ENCODE measurements at regions not wholly inside any gene's neighbourhood (a gene's known extent, or its start where the extent isn't known, plus 50 kb on each side); places are given as distances from the start of the nearest gene placed in this dataset.

- Mint-ChIP-seq H3K36me3 (ENCODE audit: unreplicated experiment) (peaks cover 10% of the 10 kb centered on the region), H3K9me3 (ENCODE audit: unreplicated experiment) (no peaks in the 10 kb centered on the region), H3K4me1 (ENCODE audit: low read depth, unreplicated experiment) (no peaks in the 10 kb centered on the region), H3K27me3 (ENCODE audit: unreplicated experiment) (peaks cover 4% of the 10 kb centered on the region), H3K4me3 (ENCODE audit: unreplicated experiment) (no peak overlapping the region), H3K27ac (ENCODE audit: unreplicated experiment) (no peak overlapping the region)
- no peak for DNase-seq
- TF ChIP-seq CTCF (IDR thresholded peaks at IDR 0.05; ENCODE audit: partially characterized antibody, unreplicated experiment), result no peak
Observed at GRCh38 chr2:211258646-211259335, 702.4 kb downstream of the CPS1 start.

DNA sequence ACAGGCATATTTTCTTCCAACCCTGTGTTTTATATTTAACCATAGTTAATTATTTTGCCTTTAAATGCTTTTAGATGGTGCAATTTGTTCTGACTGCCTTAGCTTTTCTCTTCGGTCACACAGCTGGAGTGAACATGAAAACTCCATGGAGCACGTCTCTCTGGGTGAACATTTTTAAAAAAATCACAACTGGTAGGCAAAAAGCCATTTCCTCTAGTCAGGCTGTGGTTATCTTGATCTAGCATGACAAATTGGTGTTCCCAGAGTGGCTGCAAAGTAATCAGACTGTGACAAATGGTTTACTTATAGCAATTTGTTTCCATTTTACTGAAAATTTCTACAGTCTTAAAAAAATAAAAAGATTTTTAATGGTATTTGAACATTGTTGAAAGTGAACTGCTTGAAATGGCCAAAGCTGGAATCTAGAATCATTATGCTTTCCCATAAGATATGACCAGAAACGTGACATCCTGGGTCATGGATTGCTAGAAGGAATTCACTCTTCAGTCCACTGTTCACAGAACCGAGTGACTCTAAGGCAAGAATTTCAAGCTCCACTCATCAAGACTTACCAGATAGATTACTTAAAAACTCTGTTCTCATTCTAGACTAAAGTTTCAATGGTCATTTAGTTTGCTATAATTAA, 703.6 kb downstream of the CPS1 start:
- peaks cover 2% of the 10 kb centered on the region for H3K27me3 Mint-ChIP-seq (ENCODE audit: unreplicated experiment)
- H3K36me3 Mint-ChIP-seq (ENCODE audit: unreplicated experiment), result peaks cover 10% of the 10 kb centered on the region
- DNase-seq, result no peak
- no peak overlapping the region for H3K27ac Mint-ChIP-seq (ENCODE audit: unreplicated experiment)
- H3K4me3 Mint-ChIP-seq (ENCODE audit: unreplicated experiment), result no peak overlapping the region
- no peaks in the 10 kb centered on the region for H3K9me3 Mint-ChIP-seq (ENCODE audit: unreplicated experiment)
- no peaks in the 10 kb centered on the region for H3K4me1 Mint-ChIP-seq (ENCODE audit: low read depth, unreplicated experiment)
- TF ChIP-seq CTCF (IDR thresholded peaks at IDR 0.05; ENCODE audit: partially characterized antibody, unreplicated experiment), result no peak

- Mint-ChIP-seq H3K4me3 (ENCODE audit: unreplicated experiment) (no peak overlapping the region), H3K27me3 (ENCODE audit: unreplicated experiment) (no peaks in the 10 kb centered on the region), H3K4me1 (ENCODE audit: low read depth, unreplicated experiment) (no peaks in the 10 kb centered on the region), H3K9me3 (ENCODE audit: unreplicated experiment) (peaks cover 1% of the 10 kb centered on the region), H3K36me3 (ENCODE audit: unreplicated experiment) (no peaks in the 10 kb centered on the region), H3K27ac (ENCODE audit: unreplicated experiment) (no peak overlapping the region)
- TF ChIP-seq CTCF (IDR thresholded peaks at IDR 0.05; ENCODE audit: partially characterized antibody, unreplicated experiment), result no peak
- no peak for DNase-seq
Observed at GRCh38 chr2:211270257-211270656, 713.9 kb downstream of the CPS1 start.

DNA sequence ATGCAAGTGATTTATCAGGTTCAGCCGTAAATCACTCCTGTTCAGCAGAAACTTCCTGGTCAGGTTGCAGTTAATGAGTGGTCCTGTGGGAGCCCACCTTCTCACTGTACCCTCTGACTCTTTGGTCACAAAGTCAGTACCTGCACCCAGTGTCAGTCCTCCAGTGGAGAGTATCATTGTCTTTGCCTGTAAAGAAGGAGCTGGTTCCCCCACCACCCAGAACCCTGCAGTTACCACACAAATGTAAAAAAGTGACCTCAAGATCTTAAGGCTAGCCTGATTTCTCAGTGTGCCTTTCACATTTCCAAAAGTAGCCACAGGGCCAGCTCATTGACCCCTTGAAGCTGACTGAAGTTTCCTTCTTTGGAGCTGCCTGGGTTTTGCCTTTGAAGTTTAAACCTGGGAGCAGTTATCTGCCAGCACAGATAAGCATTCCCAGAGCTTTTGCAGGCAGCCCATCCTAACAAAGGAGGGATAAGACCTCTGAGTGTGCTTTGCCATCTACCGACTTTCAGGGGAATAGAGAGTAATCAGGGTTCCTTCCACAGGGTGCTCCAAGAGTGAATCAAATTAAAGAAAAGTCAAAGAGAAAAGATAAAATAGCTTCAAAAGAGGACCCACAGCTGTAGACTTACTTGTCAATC, 725.2 kb downstream of the CPS1 start:
- H3K9me3 Mint-ChIP-seq (ENCODE audit: unreplicated experiment), result no peaks in the 10 kb centered on the region
- H3K36me3 Mint-ChIP-seq (ENCODE audit: unreplicated experiment), result no peaks in the 10 kb centered on the region
- DNase-seq, result no peak
- no peak overlapping the region for H3K27ac Mint-ChIP-seq (ENCODE audit: unreplicated experiment)
- H3K27me3 Mint-ChIP-seq (ENCODE audit: unreplicated experiment), result no peaks in the 10 kb centered on the region
- no peak overlapping the region for H3K4me3 Mint-ChIP-seq (ENCODE audit: unreplicated experiment)
- no peak for TF ChIP-seq CTCF (IDR thresholded peaks at IDR 0.05; ENCODE audit: partially characterized antibody, unreplicated experiment)
- no peaks in the 10 kb centered on the region for H3K4me1 Mint-ChIP-seq (ENCODE audit: low read depth, unreplicated experiment)

GRCh38 chr2:211302676-211303075, 746.3 kb downstream of the CPS1 start:
- Mint-ChIP-seq H3K27me3 (ENCODE audit: unreplicated experiment) (no peaks in the 10 kb centered on the region), H3K4me3 (ENCODE audit: unreplicated experiment) (no peak overlapping the region), H3K4me1 (ENCODE audit: low read depth, unreplicated experiment) (no peaks in the 10 kb centered on the region), H3K36me3 (ENCODE audit: unreplicated experiment) (no peaks in the 10 kb centered on the region), H3K9me3 (ENCODE audit: unreplicated experiment) (no peaks in the 10 kb centered on the region), H3K27ac (ENCODE audit: unreplicated experiment) (no peak overlapping the region)
- TF ChIP-seq CTCF (IDR thresholded peaks at IDR 0.05; ENCODE audit: partially characterized antibody, unreplicated experiment), result no peak
- no peak for DNase-seq

Measured in glutamatergic neuron (in vitro differentiated cells).